ENCODE measurements at regions not wholly inside any gene's neighbourhood (a gene's known extent, or its start where the extent isn't known, plus 50 kb on each side); places are given as distances from the start of the nearest gene placed in this dataset.

GRCh38 chr12:116381240-116381743, 103.8 kb upstream of the MED13L start:
- no peak for DNase-seq (ENCODE audit: low read depth in 2 of 2)

GRCh38 chr12:116381744-116382685, 104.5 kb upstream of the MED13L start:
- DNase-seq (ENCODE audit: low read depth in 2 of 2): no peak

- DNase-seq (ENCODE audit: low read depth in 2 of 2): no peak
Observed at GRCh38 chr12:116382686-116383530, 105.4 kb upstream of the MED13L start.

GRCh38 chr12:116384175-116384574, 106.7 kb upstream of the MED13L start:
- no peak for DNase-seq (ENCODE audit: low read depth in 2 of 2)

GRCh38 chr12:116384691-116385485, 107.4 kb upstream of the MED13L start:
- no peak for DNase-seq (ENCODE audit: low read depth in 2 of 2)

GRCh38 chr12:116385486-116386217, 108.2 kb upstream of the MED13L start:
- no peak for DNase-seq (ENCODE audit: low read depth in 2 of 2)

- DNase-seq (ENCODE audit: low read depth in 2 of 2): no peak
Observed at GRCh38 chr12:116389326-116389725, 111.8 kb upstream of the MED13L start.

GRCh38 chr12:116389990-116390389, 112.5 kb upstream of the MED13L start:
- DNase-seq (ENCODE audit: low read depth in 2 of 2): no peak

- no peak for DNase-seq (ENCODE audit: low read depth in 2 of 2)
Observed at GRCh38 chr12:116390401-116391335, 113.2 kb upstream of the MED13L start.

- no peak for DNase-seq (ENCODE audit: low read depth in 2 of 2)
Observed at GRCh38 chr12:116391501-116391900, 114.0 kb upstream of the MED13L start.

- no peak for DNase-seq (ENCODE audit: low read depth in 2 of 2)
Observed at GRCh38 chr12:116392061-116392460, 114.6 kb upstream of the MED13L start.

- no peak for DNase-seq (ENCODE audit: low read depth in 2 of 2)
Observed at GRCh38 chr12:116393255-116393654, 115.8 kb upstream of the MED13L start.

GRCh38 chr12:116393859-116394650, 116.6 kb upstream of the MED13L start:
- no peak for DNase-seq (ENCODE audit: low read depth in 2 of 2)

- DNase-seq (ENCODE audit: low read depth in 2 of 2): no peak
Observed at GRCh38 chr12:116395396-116395795, 117.9 kb upstream of the MED13L start.

GRCh38 chr12:116397148-116397547, 119.7 kb upstream of the MED13L start:
- no peak for DNase-seq (ENCODE audit: low read depth in 2 of 2)

GRCh38 chr12:116398193-116398592, 120.7 kb upstream of the MED13L start:
- no peak for DNase-seq (ENCODE audit: low read depth in 2 of 2)

- no peak for DNase-seq (ENCODE audit: low read depth in 2 of 2)
Observed at GRCh38 chr12:116399055-116399454, 121.6 kb upstream of the MED13L start.

- DNase-seq (ENCODE audit: low read depth in 2 of 2): no peak
Observed at GRCh38 chr12:116400636-116401372, 123.3 kb upstream of the MED13L start.
